ENCODE measurements at regions not wholly inside any gene's neighbourhood (a gene's known extent, or its start where the extent isn't known, plus 50 kb on each side); places are given as distances from the start of the nearest gene placed in this dataset.

- Histone ChIP-seq H3K9ac (ENCODE audit: insufficient read length, low read depth) (no peak overlapping the region), H3K27me3 (ENCODE audit: insufficient read depth, insufficient read length) (no peaks in the 10 kb centered on the region), H3K4me3 (ENCODE audit: insufficient read length, low read depth) (no peak overlapping the region), H3K36me3 (ENCODE audit: insufficient read depth, insufficient read length, low read length) (peaks cover 10% of the 10 kb centered on the region), H3K4me1 (ENCODE audit: insufficient read depth, insufficient read length) (peaks cover 5% of the 10 kb centered on the region), H3K9me3 (ENCODE audit: insufficient read depth, low read length) (no peaks in the 10 kb centered on the region)
- TF ChIP-seq YY1 (IDR thresholded peaks at IDR 0.05; ENCODE audit: insufficient read depth, insufficient read length) (no peak), ZNF274 (IDR thresholded peaks at IDR 0.05; ENCODE audit: low read depth, low read length) (no peak), SUZ12 (IDR thresholded peaks at IDR 0.05; ENCODE audit: extremely low read depth, insufficient read depth, insufficient read length) (no peak)
- no peak for DNase-seq (ENCODE audit: low read depth, low spot score)
Measured at GRCh38 chr1:232452117-232452516, 177.8 kb downstream of the SIPA1L2 start.

- DNase-seq (ENCODE audit: low read depth, low spot score): no peak
- no peak for TF ChIP-seq YY1 (IDR thresholded peaks at IDR 0.05; ENCODE audit: insufficient read depth, insufficient read length)
- no peak for TF ChIP-seq SUZ12 (IDR thresholded peaks at IDR 0.05; ENCODE audit: extremely low read depth, insufficient read depth, insufficient read length)
- TF ChIP-seq ZNF274 (IDR thresholded peaks at IDR 0.05; ENCODE audit: low read depth, low read length): no peak
- no peak overlapping the region for H3K4me3 ChIP-seq (ENCODE audit: insufficient read length, low read depth)
- peaks cover 10% of the 10 kb centered on the region for H3K36me3 ChIP-seq (ENCODE audit: insufficient read depth, insufficient read length, low read length)
- no peaks in the 10 kb centered on the region for H3K27me3 ChIP-seq (ENCODE audit: insufficient read depth, insufficient read length)
- H3K9me3 ChIP-seq (ENCODE audit: insufficient read depth, low read length): no peaks in the 10 kb centered on the region
- H3K9ac ChIP-seq (ENCODE audit: insufficient read length, low read depth): no peak overlapping the region
- peaks cover 5% of the 10 kb centered on the region for H3K4me1 ChIP-seq (ENCODE audit: insufficient read depth, insufficient read length)
Measured at GRCh38 chr1:232451506-232451905, 178.4 kb downstream of the SIPA1L2 start.

- TF ChIP-seq YY1 (IDR thresholded peaks at IDR 0.05; ENCODE audit: insufficient read depth, insufficient read length) (no peak), ZNF274 (IDR thresholded peaks at IDR 0.05; ENCODE audit: low read depth, low read length) (no peak), SUZ12 (IDR thresholded peaks at IDR 0.05; ENCODE audit: extremely low read depth, insufficient read depth, insufficient read length) (no peak)
- Histone ChIP-seq H3K36me3 (ENCODE audit: insufficient read depth, insufficient read length, low read length) (peaks cover 13% of the 10 kb centered on the region), H3K4me3 (ENCODE audit: insufficient read length, low read depth) (no peak overlapping the region), H3K9me3 (ENCODE audit: insufficient read depth, low read length) (no peaks in the 10 kb centered on the region), H3K9ac (ENCODE audit: insufficient read length, low read depth) (no peak overlapping the region), H3K27me3 (ENCODE audit: insufficient read depth, insufficient read length) (no peaks in the 10 kb centered on the region), H3K4me1 (ENCODE audit: insufficient read depth, insufficient read length) (peaks cover 5% of the 10 kb centered on the region)
- DNase-seq (ENCODE audit: low read depth, low spot score): no peak
Measured at GRCh38 chr1:232450615-232451014, 179.3 kb downstream of the SIPA1L2 start.

- peaks cover 37% of the 10 kb centered on the region for H3K36me3 ChIP-seq (ENCODE audit: insufficient read depth, insufficient read length, low read length)
- H3K4me1 ChIP-seq (ENCODE audit: insufficient read depth, insufficient read length): peaks cover 2% of the 10 kb centered on the region
- TF ChIP-seq YY1 (IDR thresholded peaks at IDR 0.05; ENCODE audit: insufficient read depth, insufficient read length) (no peak), SUZ12 (IDR thresholded peaks at IDR 0.05; ENCODE audit: extremely low read depth, insufficient read depth, insufficient read length) (no peak), ZNF274 (IDR thresholded peaks at IDR 0.05; ENCODE audit: low read depth, low read length) (no peak)
- H3K4me3 ChIP-seq (ENCODE audit: insufficient read length, low read depth): no peak overlapping the region
- no peak overlapping the region for H3K9ac ChIP-seq (ENCODE audit: insufficient read length, low read depth)
- DNase-seq (ENCODE audit: low read depth, low spot score): no peak
- no peaks in the 10 kb centered on the region for H3K9me3 ChIP-seq (ENCODE audit: insufficient read depth, low read length)
- no peaks in the 10 kb centered on the region for H3K27me3 ChIP-seq (ENCODE audit: insufficient read depth, insufficient read length)
Measured at GRCh38 chr1:232447125-232447524, 182.8 kb downstream of the SIPA1L2 start.

- no peak for DNase-seq (ENCODE audit: low read depth, low spot score)
- Histone ChIP-seq H3K9ac (ENCODE audit: insufficient read length, low read depth) (no peak overlapping the region), H3K36me3 (ENCODE audit: insufficient read depth, insufficient read length, low read length) (peaks cover 47% of the 10 kb centered on the region), H3K4me3 (ENCODE audit: insufficient read length, low read depth) (no peak overlapping the region), H3K27me3 (ENCODE audit: insufficient read depth, insufficient read length) (no peaks in the 10 kb centered on the region), H3K4me1 (ENCODE audit: insufficient read depth, insufficient read length) (peaks cover 2% of the 10 kb centered on the region), H3K9me3 (ENCODE audit: insufficient read depth, low read length) (no peaks in the 10 kb centered on the region)
- TF ChIP-seq ZNF274 (IDR thresholded peaks at IDR 0.05; ENCODE audit: low read depth, low read length): no peak
- no peak for TF ChIP-seq YY1 (IDR thresholded peaks at IDR 0.05; ENCODE audit: insufficient read depth, insufficient read length)
- no peak for TF ChIP-seq SUZ12 (IDR thresholded peaks at IDR 0.05; ENCODE audit: extremely low read depth, insufficient read depth, insufficient read length)
Measured at GRCh38 chr1:232445361-232446106, 184.4 kb downstream of the SIPA1L2 start.

- Histone ChIP-seq H3K9ac (ENCODE audit: insufficient read length, low read depth) (no peak overlapping the region), H3K4me3 (ENCODE audit: insufficient read length, low read depth) (no peak overlapping the region), H3K4me1 (ENCODE audit: insufficient read depth, insufficient read length) (no peaks in the 10 kb centered on the region), H3K9me3 (ENCODE audit: insufficient read depth, low read length) (no peaks in the 10 kb centered on the region), H3K36me3 (ENCODE audit: insufficient read depth, insufficient read length, low read length) (peaks cover 63% of the 10 kb centered on the region), H3K27me3 (ENCODE audit: insufficient read depth, insufficient read length) (no peaks in the 10 kb centered on the region)
- DNase-seq (ENCODE audit: low read depth, low spot score): no peak
- no peak for TF ChIP-seq SUZ12 (IDR thresholded peaks at IDR 0.05; ENCODE audit: extremely low read depth, insufficient read depth, insufficient read length)
- no peak for TF ChIP-seq YY1 (IDR thresholded peaks at IDR 0.05; ENCODE audit: insufficient read depth, insufficient read length)
- no peak for TF ChIP-seq ZNF274 (IDR thresholded peaks at IDR 0.05; ENCODE audit: low read depth, low read length)
Measured at GRCh38 chr1:232443372-232443771, 186.6 kb downstream of the SIPA1L2 start.

GRCh38 chr1:232441036-232441411, 188.9 kb downstream of the SIPA1L2 start:
- H3K4me3 ChIP-seq (ENCODE audit: insufficient read length, low read depth): no peak overlapping the region
- peaks cover 82% of the 10 kb centered on the region for H3K36me3 ChIP-seq (ENCODE audit: insufficient read depth, insufficient read length, low read length)

More at GRCh38 chr1:232441036-232441411, 188.9 kb downstream of the SIPA1L2 start:
- Histone ChIP-seq H3K9ac (ENCODE audit: insufficient read length, low read depth) (no peak overlapping the region), H3K27me3 (ENCODE audit: insufficient read depth, insufficient read length) (no peaks in the 10 kb centered on the region), H3K9me3 (ENCODE audit: insufficient read depth, low read length) (no peaks in the 10 kb centered on the region), H3K4me1 (ENCODE audit: insufficient read depth, insufficient read length) (no peaks in the 10 kb centered on the region)
- no peak for DNase-seq (ENCODE audit: low read depth, low spot score)
- TF ChIP-seq YY1 (IDR thresholded peaks at IDR 0.05; ENCODE audit: insufficient read depth, insufficient read length): no peak
